Gastrocnemius medialis (tissue), 4 donors: ENCODE measurements at regions not wholly inside any gene's neighbourhood (a gene's known extent, or its start where the extent isn't known, plus 50 kb on each side); places are given as distances from the start of the nearest gene placed in this dataset.

Experiments used
- ATAC-seq, 2 donors: fragments of 150-250 bp; one replicate each; pipeline ENCODE4 v1.9.1; 2016
- DNase-seq, 2 donors: peaks; one replicate each; pipeline ENCODE4 v3.0.0-alpha.2; 2019
- H3K27ac ChIP-seq, 4 donors: fragments of 200-600 bp; sonication (generic); 1 replicate in 1 of 4; 2 replicates in 3 of 4; pipeline ENCODE4 v1.5.1; 2016 to 2018; ENCODE audit warnings: mild to moderate bottlenecking in 2 of 4, moderate library complexity in 1 of 4
- H3K27me3 ChIP-seq, 3 donors: fragments of 200-600 bp; sonication (generic) in 2 of 3; 1 replicate in 1 of 3; 2 replicates in 2 of 3; pipeline versions ENCODE4 v1.5.1 to v1.6.0; 2016 to 2019; ENCODE audit warnings: mild to moderate bottlenecking in 1 of 3, moderate library complexity in 1 of 3
- H3K36me3 ChIP-seq, 2 donors: fragments of 200-600 bp; sonication (generic) in 1 of 2; one replicate each; pipeline ENCODE4 v1.5.1; 2017 to 2018
- H3K4me1 ChIP-seq, 2 donors: fragments of 200-600 bp; sonication (generic) in 1 of 2; one replicate each; pipeline ENCODE4 v1.5.1; 2016 to 2017; ENCODE audit warnings: mild to moderate bottlenecking in 2 of 2
- H3K4me3 ChIP-seq, 4 donors: fragments of 200-600 bp; sonication (generic) in 3 of 4; 1 replicate in 1 of 4; 2 replicates in 3 of 4; pipeline ENCODE4 v1.5.1; 2016 to 2019; ENCODE audit warnings: mild to moderate bottlenecking in 2 of 4
- H3K9me3 ChIP-seq, 3 donors: fragments of 200-600 bp; sonication (generic) in 2 of 3; 1 replicate in 1 of 3; 2 replicates in 2 of 3; pipeline ENCODE4 v1.5.1; 2016 to 2019
- CTCF ChIP-seq, 5 experiments: fragments of 450-650 bp in 3 of 5; fragments of 200-600 bp in 2 of 5; sonication (generic) in 2 of 5; IDR thresholded peaks in 4 of 5; conservative IDR thresholded peaks in 1 of 5; 1 replicate in 4 of 5; 2 replicates in 1 of 5; pipeline ENCODE4 v1.5.1; 2016 to 2019; ENCODE audit warnings: antibody characterized with exemption in 5 of 5, mild to moderate bottlenecking in 3 of 5, moderate library complexity in 3 of 5
- POLR2A ChIP-seq, 2 donors: fragments of 450-650 bp; IDR thresholded peaks; one replicate each; pipeline ENCODE4 v1.6.1; 2017; ENCODE audit warnings: antibody characterized with exemption in 2 of 2, mild to moderate bottlenecking in 2 of 2, moderate library complexity in 2 of 2
- in situ Hi-C, 4 donors: fragments of 200-750 bp; cut with MboI; loops; one replicate each; pipeline versions ENCODE4 v1.15.0 to v1.8.0; 2017; ENCODE audit warnings: low sequenced_read_pairs in 4 of 4
- intact Hi-C: fragments of 100-400 bp; cut with DNase I; formaldehyde crosslinking; loops from one replicate; pipeline ENCODE4 v1.15.1; 2023; ENCODE audit warnings: low total_unique reads

GRCh38 chr15:95454403-95455262 lies 875.9 kb upstream of the NR2F2 start:
- Histone ChIP-seq H3K27ac (no peak overlapping the region), H3K27me3 (no peaks in the 10 kb centered on the region), H3K9me3 (no peaks in the 10 kb centered on the region), H3K4me3 (no peak overlapping the region), H3K4me1 (peaks cover 0 to 5% of the 10 kb centered on the region in 2 donors), H3K36me3 (no peaks in the 10 kb centered on the region)
- ATAC-seq (no peak), DNase-seq (no peak)
- intact Hi-C loops (no loop called here), in situ Hi-C loops (no loop called here)
- TF ChIP-seq POLR2A (IDR thresholded peaks at IDR 0.05), result no peak
- no peak for TF ChIP-seq CTCF (IDR thresholded peaks at IDR 0.05 in 4 of 5, conservative IDR thresholded peaks at IDR 0.05 in 1 of 5)

- H3K36me3 ChIP-seq, result no peaks in the 10 kb centered on the region
- intact Hi-C loops, result loop anchor here (1.0 kb wide), 1 partner anchor 23 kb away; no protein-coding TSS in a partner anchor
- TF ChIP-seq POLR2A (IDR thresholded peaks at IDR 0.05) (no peak), CTCF (IDR thresholded peaks at IDR 0.05 in 4 of 5, conservative IDR thresholded peaks at IDR 0.05 in 1 of 5) (no peak)
- ATAC-seq, result no peak
- H3K27me3 ChIP-seq, result no peaks in the 10 kb centered on the region
- H3K27ac ChIP-seq, result peak overlapping the region in 2 of 4 donors; percentile 24 to 44
- H3K9me3 ChIP-seq, result no peaks in the 10 kb centered on the region
- H3K4me3 ChIP-seq, result no peak overlapping the region
- H3K4me1 ChIP-seq, result peaks cover 0 to 5% of the 10 kb centered on the region in 2 donors
- in situ Hi-C loops, result no loop called here
- DNase-seq, result no peak
Measured at GRCh38 chr15:95457520-95457919, 873.0 kb upstream of the NR2F2 start.

GRCh38 chr15:95458721-95459120 lies 871.8 kb upstream of the NR2F2 start:
- no peak for DNase-seq

GRCh38 chr15:95459273-95459672 lies 871.2 kb upstream of the NR2F2 start:
- Histone ChIP-seq H3K36me3 (no peaks in the 10 kb centered on the region), H3K4me3 (no peak overlapping the region), H3K27ac (peak overlapping the region in 3 of 4 donors; percentile 12 to 64 (median 31)), H3K27me3 (no peaks in the 10 kb centered on the region), H3K4me1 (peaks cover 0 to 5% of the 10 kb centered on the region in 2 donors), H3K9me3 (no peaks in the 10 kb centered on the region)
- intact Hi-C loops (no loop called here), in situ Hi-C loops (no loop called here)
- TF ChIP-seq POLR2A (IDR thresholded peaks at IDR 0.05) (no peak), CTCF (IDR thresholded peaks at IDR 0.05 in 4 of 5, conservative IDR thresholded peaks at IDR 0.05 in 1 of 5) (no peak)
- ATAC-seq (no peak), DNase-seq (no peak)

More at GRCh38 chr15:95458721-95459120, 871.8 kb upstream of the NR2F2 start:
- H3K4me1 ChIP-seq, result peaks cover 0 to 5% of the 10 kb centered on the region in 2 donors
- no peak for TF ChIP-seq CTCF (IDR thresholded peaks at IDR 0.05 in 4 of 5, conservative IDR thresholded peaks at IDR 0.05 in 1 of 5)
- no peak for TF ChIP-seq POLR2A (IDR thresholded peaks at IDR 0.05)
- H3K4me3 ChIP-seq, result no peak overlapping the region
- in situ Hi-C loops (no loop called here), intact Hi-C loops (no loop called here)
- H3K9me3 ChIP-seq, result no peaks in the 10 kb centered on the region
- H3K36me3 ChIP-seq, result no peaks in the 10 kb centered on the region
- H3K27me3 ChIP-seq, result no peaks in the 10 kb centered on the region
- ATAC-seq, result no peak
- H3K27ac ChIP-seq, result peak overlapping the region in 3 of 4 donors; percentile 12 to 64 (median 44)
